IPS-18a (cell line): ENCODE measurements at regions not wholly inside any gene's neighbourhood (a gene's known extent, or its start where the extent isn't known, plus 50 kb on each side); places are given as distances from the start of the nearest gene placed in this dataset.
"Not testable (repeated sequence)": the region's sequence is repeated elsewhere in the genome, so short reads cannot be mapped to it uniquely, and the experiment has no call there.

Experiments
- H3K27ac ChIP-seq: one replicate; pipeline ENCODE4 v1.5.1; 2013; ENCODE audit warnings: low read length
- H3K27me3 ChIP-seq: one replicate; pipeline ENCODE4 v1.6.1; 2013; ENCODE audit warnings: mild to moderate bottlenecking, low read length; ENCODE audit not compliant: control insufficient read depth, insufficient read depth
- H3K36me3 ChIP-seq: one replicate; pipeline ENCODE4 v1.6.1; 2013; ENCODE audit warnings: low read depth, low read length; ENCODE audit not compliant: control insufficient read depth
- H3K4me1 ChIP-seq: one replicate; pipeline ENCODE4 v1.6.1; 2013; ENCODE audit warnings: low read depth, low read length; ENCODE audit not compliant: control insufficient read depth
- H3K4me3 ChIP-seq: one replicate; pipeline ENCODE4 v1.5.1; 2013; ENCODE audit warnings: low read length
- H3K9ac ChIP-seq: one replicate; pipeline ENCODE4 v1.6.1; 2013; ENCODE audit warnings: mild to moderate bottlenecking, low read length, moderate library complexity
- H3K9me3 ChIP-seq: one replicate; pipeline ENCODE4 v1.6.1; 2013; ENCODE audit warnings: low read depth, low read length; ENCODE audit not compliant: control insufficient read depth

DNA sequence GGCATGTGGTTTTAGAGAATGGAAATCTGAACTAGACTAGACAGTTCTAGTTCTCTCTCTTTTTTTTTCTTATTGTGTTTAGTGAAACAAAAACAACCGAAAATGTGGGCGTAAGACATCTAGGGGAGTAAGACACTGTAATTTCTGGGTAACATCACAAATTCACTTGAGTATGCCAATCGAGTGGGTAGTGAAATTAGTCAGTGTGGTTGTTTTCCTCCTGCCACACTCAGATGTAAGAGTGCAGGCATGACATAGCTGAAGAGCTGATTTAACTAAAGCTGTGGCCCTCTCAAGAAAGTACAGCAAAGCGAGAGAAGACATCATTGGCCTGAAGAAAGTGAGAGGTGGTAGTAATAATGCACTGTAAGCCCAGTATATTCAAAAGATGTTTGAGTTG is 1585.3 kb upstream of the AGA start:
- Histone ChIP-seq H3K4me1 (no peaks in the 10 kb centered on the region), H3K36me3 (no peaks in the 10 kb centered on the region), H3K9ac (no peak overlapping the region), H3K4me3 (no peak overlapping the region), H3K27ac (no peak overlapping the region), H3K27me3 (no peaks in the 10 kb centered on the region), H3K9me3 (no peaks in the 10 kb centered on the region)

DNA sequence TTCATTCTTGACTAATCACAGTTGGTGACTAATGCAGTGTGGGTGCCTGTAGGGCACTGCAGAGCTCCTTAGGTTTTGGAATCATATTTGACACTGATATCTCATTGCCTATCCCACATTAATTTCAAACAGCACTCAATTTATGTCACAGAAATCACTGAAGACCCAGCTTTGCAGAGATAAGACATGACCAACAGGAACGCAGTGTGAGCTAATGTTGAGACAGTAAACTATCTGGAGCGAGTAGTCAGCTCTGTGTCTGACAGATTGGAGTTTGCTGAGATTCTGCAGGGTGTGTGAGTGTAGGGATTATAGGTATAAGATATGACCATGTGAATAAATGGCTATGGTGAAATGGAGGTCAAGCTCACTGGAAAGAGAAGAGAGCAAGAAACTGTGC is 1586.1 kb upstream of the AGA start:
- Histone ChIP-seq H3K4me1 (no peaks in the 10 kb centered on the region), H3K9ac (no peak overlapping the region), H3K36me3 (no peaks in the 10 kb centered on the region), H3K27me3 (no peaks in the 10 kb centered on the region), H3K27ac (no peak overlapping the region), H3K4me3 (no peak overlapping the region), H3K9me3 (no peaks in the 10 kb centered on the region)

DNA sequence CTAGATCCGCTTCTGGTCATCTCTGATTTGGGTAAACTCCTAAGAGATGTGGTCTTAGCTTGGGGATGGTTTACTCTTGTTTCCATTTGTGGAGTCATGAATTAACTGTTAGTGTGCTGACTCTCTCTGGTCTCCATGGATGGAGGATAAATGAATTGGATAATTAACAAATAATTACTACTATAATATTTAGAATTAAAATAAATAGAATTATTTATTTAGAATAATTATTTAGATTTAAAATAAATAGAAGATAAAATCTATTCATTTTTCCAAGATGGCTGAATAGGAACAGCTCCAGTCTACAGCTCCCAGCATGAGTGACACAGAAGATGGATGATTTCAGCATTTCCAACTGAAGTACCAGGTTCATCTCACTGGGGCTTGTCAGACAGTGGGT is 1587.4 kb upstream of the AGA start:
- Histone ChIP-seq H3K27ac (no peak overlapping the region), H3K9ac (no peak overlapping the region), H3K9me3 (no peaks in the 10 kb centered on the region), H3K36me3 (no peaks in the 10 kb centered on the region), H3K4me3 (no peak overlapping the region), H3K4me1 (no peaks in the 10 kb centered on the region), H3K27me3 (no peaks in the 10 kb centered on the region)

DNA sequence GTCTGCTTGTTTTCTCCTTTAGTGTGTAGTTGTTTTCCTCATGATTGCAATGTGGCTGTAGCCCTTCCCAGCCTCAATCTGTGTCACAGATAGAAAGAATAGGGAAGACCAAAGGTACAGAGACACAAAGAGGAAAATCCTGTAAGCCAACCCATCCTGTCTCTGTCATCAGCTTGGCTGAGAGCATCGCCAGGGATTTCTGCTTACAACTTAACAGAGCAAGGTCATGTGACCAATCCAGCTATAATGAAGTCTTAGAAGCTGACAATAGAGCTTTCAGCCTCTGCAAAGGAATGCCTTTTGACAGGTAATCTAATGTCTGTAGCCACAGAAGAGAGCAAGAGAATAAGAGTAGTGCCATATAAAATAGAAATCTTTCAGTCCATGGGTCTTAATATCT is 1598.0 kb upstream of the AGA start:
- Histone ChIP-seq H3K36me3 (no peaks in the 10 kb centered on the region), H3K9me3 (no peaks in the 10 kb centered on the region), H3K27ac (no peak overlapping the region), H3K4me3 (no peak overlapping the region), H3K27me3 (no peaks in the 10 kb centered on the region), H3K9ac (no peak overlapping the region), H3K4me1 (no peaks in the 10 kb centered on the region)

DNA sequence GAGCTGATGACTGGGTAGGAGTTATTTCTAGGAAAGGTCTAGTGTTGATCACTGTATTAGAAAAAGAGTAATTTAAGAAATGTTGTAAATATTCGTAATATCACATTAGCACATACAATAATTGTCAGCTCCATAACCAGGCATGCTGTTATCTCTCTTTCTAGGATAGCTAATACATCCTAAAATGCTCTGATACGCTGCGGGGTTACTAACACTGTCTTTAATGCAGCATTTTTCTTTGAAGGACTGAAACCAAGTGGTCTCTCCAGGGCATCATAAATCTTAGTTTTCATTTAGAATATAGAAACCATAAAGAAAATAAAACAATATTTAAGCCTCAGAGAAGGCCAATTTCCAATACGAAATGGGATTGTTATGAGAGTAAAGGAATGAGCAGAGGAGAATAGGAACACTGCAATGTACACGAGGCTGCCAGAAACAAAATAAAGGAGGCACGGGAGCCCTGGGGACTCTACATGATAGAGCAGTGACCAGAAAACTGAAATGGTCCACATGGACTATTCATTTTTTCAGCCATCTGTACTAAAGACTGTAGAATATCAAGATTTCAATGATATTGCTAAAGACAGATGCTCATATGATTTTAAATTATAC is 1606.7 kb upstream of the AGA start:
- no peaks in the 10 kb centered on the region for H3K4me1 ChIP-seq
- H3K27ac ChIP-seq: no peak overlapping the region
- H3K36me3 ChIP-seq: no peaks in the 10 kb centered on the region
- no peak overlapping the region for H3K9ac ChIP-seq
- H3K4me3 ChIP-seq: no peak overlapping the region
- H3K9me3 ChIP-seq: no peaks in the 10 kb centered on the region
- H3K27me3 ChIP-seq: no peaks in the 10 kb centered on the region

DNA sequence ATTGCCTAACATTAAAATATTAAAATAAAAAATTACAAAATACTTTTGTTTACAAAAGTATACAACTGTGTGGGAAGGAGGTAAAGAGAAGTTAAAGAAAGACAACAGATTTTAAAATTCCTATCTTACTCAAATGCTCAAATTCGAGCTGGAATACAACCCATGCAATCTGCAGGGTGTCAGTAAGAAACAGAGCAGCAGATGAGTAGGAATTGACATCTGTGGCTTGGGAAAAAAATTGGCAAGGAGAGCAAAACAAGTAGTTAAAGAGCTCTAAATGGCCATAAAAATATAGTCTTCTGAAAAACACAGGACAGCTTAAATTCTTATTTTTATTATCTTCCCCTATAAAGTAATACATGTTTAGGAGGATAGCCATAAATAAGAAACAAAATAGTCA is 1609.0 kb upstream of the AGA start:
- no peak overlapping the region for H3K9ac ChIP-seq
- H3K9me3 ChIP-seq: no peaks in the 10 kb centered on the region
- no peaks in the 10 kb centered on the region for H3K4me1 ChIP-seq
- H3K4me3 ChIP-seq: no peak overlapping the region
- H3K27me3 ChIP-seq: no peaks in the 10 kb centered on the region
- no peak overlapping the region for H3K27ac ChIP-seq
- H3K36me3 ChIP-seq: no peaks in the 10 kb centered on the region

DNA sequence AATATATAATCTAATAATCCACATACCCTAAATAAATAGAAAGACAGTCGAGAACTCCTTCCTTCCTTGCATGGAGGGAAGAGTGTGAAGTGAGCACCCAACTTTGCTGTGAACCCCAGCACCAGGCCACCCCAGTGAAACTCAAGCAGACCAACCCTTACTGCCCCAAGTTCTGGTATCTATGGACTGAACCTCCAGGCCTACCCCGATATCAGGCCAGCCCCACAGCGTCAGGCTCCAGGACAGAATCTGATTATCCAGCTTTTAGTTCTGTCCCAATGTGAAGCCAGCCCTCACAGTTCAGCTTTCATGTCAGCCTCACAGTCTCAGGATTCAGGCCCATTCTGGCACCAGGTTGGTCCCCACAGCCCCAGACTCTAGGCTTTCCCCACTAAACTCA is 1617.2 kb upstream of the AGA start:
- no peak overlapping the region for H3K4me3 ChIP-seq
- H3K27me3 ChIP-seq: no peaks in the 10 kb centered on the region
- no peaks in the 10 kb centered on the region for H3K4me1 ChIP-seq
- H3K9me3 ChIP-seq: no peaks in the 10 kb centered on the region
- no peak overlapping the region for H3K9ac ChIP-seq
- no peak overlapping the region for H3K27ac ChIP-seq
- no peaks in the 10 kb centered on the region for H3K36me3 ChIP-seq

DNA sequence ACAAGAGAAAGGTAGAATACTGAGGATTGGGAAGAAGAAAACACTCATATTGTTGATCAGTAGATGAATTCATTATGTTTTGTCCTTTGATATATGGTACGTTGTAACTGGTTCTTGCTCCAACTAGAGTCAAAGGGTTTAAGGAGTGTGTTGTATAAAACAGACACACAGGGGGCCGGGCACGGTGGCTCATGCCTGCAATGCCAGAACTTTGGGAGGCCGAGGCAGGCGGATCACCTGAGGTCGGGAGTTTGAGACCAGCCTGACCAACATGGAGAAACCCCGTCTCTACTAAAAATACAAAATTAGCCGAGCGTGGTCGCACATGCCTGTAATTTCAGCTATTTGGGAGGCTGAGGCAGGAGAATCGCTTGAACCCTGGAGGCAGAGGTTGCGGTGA is 1624.0 kb upstream of the AGA start:
- not testable (repeated sequence) for H3K27me3 ChIP-seq, H3K9me3 ChIP-seq, H3K4me3 ChIP-seq, H3K27ac ChIP-seq, H3K4me1 ChIP-seq, H3K36me3 ChIP-seq, H3K9ac ChIP-seq

DNA sequence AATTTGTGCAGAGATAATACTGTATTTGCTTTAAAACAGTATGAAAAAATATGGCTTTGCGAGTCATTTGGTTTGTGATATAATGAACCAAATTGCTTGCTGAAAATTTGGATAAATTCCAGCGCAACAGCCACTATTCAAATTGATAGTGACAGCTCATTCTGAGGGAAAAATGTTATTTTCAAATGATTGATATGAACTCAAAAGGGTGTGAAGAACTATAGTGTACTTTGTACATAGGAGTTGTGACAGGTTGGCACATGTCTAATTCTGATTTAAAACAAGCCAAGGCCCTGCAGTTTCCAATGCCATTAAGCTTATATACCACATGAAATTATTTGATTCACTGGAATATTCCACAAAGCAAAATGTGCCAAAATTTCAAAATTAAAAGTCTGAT is 1628.9 kb upstream of the AGA start:
- Histone ChIP-seq H3K4me3 (no peak overlapping the region), H3K4me1 (no peaks in the 10 kb centered on the region), H3K9ac (no peak overlapping the region), H3K36me3 (no peaks in the 10 kb centered on the region), H3K9me3 (no peaks in the 10 kb centered on the region), H3K27ac (no peak overlapping the region), H3K27me3 (no peaks in the 10 kb centered on the region)

DNA sequence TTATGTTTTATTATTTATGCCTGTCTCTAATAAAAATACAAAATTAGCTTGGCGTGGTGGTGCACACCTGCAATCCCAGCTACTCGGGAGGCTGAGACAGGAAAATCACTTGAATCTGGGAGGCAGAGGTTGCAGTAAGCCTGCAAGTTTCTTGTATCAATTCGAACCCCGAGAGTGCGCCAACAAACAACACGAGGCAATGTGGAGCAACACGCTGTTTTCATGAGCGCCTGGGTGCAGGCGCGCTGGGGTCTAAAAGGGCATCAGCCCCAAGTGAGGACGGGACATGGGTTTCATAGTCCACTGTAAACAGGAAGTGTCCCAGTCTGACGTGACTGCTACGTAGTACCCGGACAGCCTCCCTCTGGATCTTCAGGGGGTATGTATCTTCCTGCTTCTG is 1634.6 kb upstream of the AGA start:
- H3K9ac ChIP-seq: no peak overlapping the region
- H3K27me3 ChIP-seq: no peaks in the 10 kb centered on the region
- no peak overlapping the region for H3K4me3 ChIP-seq
- no peaks in the 10 kb centered on the region for H3K36me3 ChIP-seq
- no peaks in the 10 kb centered on the region for H3K9me3 ChIP-seq
- no peak overlapping the region for H3K27ac ChIP-seq
- no peaks in the 10 kb centered on the region for H3K4me1 ChIP-seq

DNA sequence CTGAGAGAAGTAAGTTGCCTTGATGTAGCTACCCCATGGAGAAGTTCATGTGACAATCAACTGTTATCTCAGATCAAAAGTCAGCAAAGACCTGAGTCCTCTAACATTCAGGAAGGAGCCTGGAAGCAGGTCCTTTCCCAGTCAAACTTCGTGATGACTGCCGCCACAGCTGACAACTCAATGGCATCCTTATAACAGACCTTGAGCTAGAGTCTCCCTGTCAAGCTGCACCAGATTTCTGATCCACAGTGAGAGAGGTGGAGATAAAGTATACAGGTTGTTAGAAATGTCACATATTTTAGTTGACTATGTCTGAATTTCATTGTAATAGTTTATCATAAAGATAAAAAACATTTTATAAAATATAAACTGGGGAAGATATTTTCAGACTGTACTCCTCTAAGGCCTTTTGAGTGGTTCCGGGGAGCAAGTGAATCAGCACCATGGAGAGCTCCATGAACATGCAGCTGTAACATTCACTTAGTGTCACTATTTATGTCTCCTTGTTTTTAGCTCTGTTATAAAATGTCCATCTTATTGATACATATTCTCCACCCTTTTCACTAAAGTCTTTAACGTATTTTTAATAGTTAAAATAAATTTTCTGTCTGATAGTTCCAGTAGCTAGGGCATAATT is 1653.5 kb upstream of the AGA start:
- Histone ChIP-seq H3K9ac (no peak overlapping the region), H3K36me3 (no peaks in the 10 kb centered on the region), H3K4me3 (no peak overlapping the region), H3K27me3 (no peaks in the 10 kb centered on the region), H3K9me3 (no peaks in the 10 kb centered on the region), H3K27ac (no peak overlapping the region), H3K4me1 (no peaks in the 10 kb centered on the region)

DNA sequence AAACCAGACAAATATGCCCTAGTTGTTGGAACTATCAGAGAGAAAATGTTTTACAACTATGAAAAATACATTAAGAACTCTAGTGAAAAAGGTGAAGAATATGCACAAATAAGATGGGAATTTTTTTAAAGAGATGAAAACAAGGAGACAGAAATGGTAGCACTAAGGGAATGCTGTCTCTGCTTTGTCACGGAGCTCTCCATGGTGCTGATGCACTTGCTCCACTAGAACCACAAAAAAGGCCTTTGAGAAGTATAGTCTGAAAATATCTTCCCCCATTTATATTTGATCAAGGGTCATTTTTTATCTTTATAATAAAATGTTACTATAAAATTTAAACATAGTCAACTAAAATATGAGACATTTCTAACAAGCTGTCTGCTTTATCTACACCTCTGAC is 1655.5 kb upstream of the AGA start:
- Histone ChIP-seq H3K4me1 (no peaks in the 10 kb centered on the region), H3K27ac (no peak overlapping the region), H3K4me3 (no peak overlapping the region), H3K36me3 (no peaks in the 10 kb centered on the region), H3K9me3 (no peaks in the 10 kb centered on the region), H3K9ac (no peak overlapping the region), H3K27me3 (no peaks in the 10 kb centered on the region)
